HG02981 (cell line): ENCODE measurements at regions not wholly inside any gene's neighbourhood (a gene's known extent, or its start where the extent isn't known, plus 50 kb on each side); places are given as distances from the start of the nearest gene placed in this dataset.
A peak's percentile ranks its signal among the peaks of the same experiment; 100 is the strongest.
"Not testable (repeated sequence)": the region's sequence is repeated elsewhere in the genome, so short reads cannot be mapped to it uniquely, and the experiment has no call there.

Experiments
- ATAC-seq: cut with Tn5 transposase; IDR thresholded peaks from one replicate; pipeline ENCODE4 v1.9.1; 2021; ENCODE audit warnings: mild to moderate bottlenecking, moderate library complexity; ENCODE audit not compliant: unreplicated experiment

DNA sequence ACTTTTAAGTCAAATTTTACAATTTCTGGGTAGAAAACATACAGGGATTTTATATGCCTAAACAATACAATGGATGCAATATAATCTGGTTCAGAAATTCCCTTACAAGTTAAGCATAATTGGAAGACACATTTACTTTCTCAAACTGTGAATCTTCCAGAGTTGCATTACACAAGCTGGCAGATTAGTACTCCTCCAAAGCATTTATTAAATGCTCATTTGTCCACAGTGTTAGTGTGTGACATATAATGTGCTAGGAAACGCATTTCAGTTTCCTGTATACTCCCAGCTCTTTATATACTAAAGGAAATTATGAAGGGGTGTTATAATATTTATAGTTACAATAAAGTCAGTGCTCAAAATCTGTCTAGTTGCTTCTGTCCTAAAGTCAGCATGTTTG is 239.0 kb upstream of the FIGN start:
- ATAC-seq: no peak

DNA sequence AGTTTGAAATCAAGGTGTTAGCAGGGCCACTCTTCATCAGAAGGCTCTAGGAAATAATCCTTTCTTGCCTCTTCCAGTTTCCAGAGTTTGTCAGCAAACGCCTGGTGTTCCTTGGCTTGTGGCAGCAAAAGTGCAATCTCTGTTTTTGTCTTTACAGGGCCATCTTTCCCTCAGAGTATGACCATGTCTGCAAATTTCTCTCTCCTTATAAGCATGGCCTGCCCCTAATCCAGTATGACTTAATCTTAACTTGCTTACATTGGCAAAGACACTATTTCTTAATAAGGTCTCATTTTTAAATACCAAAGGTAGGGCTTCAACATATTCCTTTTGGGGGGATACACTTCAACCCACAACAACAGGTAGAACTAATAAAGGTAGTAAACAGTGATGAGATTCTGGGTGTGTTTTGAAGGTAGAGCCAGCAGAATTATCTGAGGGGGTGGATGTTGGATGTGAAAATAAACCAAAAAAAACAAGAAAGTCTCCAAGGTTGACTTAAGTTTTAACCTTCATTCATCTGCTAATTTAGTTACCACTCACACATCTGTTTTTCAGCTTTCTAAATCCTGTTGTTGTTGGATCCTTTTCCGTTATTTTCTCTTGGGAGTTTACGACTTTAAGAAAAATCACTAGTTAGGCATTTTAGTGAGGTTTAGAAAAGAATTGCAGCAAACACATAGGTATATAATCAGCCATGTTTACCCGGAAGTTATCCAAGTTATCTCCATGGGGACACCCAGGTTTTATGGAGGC is 234.4 kb upstream of the FIGN start:
- ATAC-seq: no peak

DNA sequence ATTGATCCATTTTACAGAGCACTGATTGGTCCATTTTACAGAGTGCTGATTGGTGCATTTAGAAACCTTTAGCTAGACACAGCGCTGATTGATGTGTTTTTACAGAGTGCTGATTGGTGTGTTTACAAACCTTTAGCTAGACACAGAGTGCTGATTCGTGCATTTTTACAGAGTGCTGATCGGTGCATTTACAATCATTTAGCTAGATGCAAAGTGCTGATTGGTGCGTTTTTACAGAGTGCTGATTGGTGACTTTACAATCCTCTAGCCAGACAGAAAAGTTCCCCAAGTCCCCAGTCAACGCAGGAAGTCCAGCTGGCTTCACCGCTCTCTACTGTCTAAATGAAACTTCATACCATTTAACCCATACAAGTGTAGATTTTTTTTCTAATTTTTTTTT is 228.5 kb upstream of the FIGN start:
- ATAC-seq: not testable (repeated sequence)

DNA sequence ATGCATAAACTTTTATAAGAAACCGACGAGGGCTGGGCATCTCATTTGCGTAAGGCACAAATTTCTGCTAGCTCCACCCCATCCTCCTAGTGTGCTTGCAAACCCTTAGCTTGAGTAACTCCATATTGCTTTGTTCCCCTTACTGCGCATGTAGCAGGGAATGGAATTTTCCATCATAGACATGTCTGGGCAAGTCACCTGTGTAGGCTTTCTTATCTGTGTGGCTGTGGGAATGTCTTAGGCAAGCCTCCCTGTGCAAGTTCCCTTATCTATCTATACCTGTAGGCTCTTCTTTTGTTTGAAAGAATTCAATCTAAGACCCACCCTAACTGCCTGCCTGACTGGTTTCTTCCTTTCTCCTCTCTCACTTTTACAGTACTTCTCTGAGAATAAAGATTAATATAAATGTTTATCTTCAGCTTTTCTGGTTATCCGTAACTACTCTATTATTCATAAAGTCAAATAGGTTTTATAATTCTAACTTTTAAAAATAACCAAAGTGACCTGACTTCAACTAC is 217.6 kb upstream of the FIGN start:
- ATAC-seq: no peak

DNA sequence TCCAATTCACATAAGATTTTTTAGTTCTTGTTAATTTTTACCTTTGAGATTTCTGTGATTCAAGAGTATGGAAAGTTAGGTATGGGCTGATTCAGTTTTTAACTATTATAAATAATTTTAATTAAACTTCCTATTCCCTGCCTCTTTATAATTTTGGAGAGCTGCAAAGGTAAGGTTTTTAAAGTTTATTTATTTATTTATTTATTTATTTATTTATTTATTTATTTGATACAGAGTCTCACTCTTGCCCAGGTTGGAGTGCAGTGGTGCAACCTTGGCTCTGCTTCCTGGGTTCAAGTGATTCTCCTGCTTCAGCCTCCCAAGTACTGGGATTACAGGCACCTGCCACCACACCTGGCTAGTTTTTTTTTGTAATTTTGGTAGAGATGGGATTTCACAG is 215.5 kb upstream of the FIGN start:
- no peak for ATAC-seq

DNA sequence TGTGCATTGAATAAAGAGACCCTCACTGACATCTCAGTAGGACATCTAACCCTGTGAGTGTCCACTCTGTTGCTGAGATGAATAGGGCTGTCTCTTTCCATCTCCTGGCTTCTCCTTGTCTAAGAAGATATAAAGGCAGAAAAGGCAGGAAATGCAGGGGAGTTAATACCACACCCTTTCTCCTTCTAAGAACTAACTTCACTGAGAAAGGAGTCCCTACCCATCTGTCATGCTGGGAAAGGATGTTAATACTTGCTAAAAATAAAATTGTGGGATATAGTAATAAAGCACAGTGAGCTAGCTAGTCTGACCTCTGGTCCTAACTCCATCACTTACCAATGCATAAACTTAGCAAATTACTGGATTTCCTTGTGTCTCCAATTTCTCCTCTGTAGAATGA is 213.9 kb upstream of the FIGN start:
- ATAC-seq: no peak

DNA sequence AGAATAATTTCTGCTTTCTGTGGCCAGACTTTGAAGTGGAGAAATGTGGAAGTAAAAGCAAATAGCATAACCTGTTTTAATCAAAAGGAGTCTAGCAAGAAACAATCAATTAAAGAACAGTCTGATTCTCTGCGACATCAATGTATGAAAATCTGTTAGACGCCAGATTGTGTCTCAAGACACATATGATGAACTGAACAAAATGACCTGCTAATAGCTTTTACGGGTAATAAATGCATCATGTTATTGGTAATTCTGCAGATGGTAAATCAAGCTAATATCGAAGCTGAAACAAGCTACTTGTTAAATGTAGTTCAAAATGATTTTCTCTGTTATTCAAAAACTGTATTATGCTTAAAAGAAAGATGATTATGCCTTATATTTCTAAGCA is 208.5 kb upstream of the FIGN start:
- ATAC-seq: no peak

DNA sequence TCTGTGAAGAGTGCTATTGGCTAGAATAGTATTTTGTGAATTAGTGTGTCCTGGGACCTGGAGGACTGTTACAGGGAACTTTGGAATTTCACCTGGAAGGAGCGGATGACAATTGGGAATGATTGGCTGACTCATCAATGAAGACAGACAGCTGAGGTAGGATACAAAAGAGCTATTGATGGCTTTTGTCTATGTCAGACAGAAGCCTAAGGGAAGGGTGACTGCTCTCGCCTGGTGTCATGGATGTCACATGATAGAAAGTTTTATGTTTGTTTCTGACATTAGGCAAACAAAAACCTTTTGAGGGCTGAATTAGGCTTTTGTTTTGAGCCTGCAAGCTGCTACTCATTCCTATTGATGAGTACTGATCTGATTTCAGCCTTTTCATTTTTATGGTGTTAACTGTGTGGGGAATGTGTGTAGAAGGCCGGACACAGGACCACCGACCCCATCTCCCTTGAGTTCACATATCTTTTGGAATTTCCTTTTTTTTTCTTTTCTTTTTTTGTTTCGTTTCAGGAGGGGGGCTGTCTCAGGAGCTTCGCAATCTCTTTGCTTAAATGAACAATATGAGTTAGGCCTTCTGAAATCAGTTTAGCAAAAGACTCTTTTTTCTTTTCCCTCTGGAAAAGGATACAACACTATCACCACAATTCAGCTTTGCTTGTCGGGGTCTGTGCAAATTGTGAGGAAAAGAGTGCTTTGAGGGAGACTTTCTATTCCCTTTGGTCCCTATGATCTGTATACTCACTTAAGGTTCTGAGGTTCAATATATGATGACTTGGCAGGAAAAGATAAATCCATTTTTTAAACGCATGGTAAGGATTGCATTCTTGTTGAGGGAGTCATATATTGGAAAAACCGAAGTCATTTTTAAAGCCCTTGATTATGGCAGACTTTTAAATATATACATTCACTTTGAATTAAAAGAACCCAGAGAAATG is 207.9 kb upstream of the FIGN start:
- no peak for ATAC-seq

DNA sequence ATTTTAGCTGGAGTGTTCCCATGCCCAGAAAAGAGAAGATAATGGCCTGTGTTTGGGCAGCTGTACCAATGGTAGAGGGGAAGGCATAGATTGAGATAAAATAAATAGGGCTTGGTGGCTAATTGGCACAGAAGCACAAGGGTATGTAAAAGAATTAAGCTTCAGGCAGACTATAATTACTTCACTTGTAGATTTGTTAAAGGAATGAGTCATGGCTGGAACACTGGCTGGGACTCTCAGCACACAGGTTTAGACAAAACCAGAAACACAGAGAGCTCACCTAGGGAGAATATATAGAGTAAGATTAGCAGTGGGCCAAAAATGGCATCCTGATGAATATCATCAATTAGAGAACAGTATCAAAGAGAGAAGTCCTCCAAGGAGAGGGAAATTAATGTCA is 198.3 kb upstream of the FIGN start:
- no peak for ATAC-seq

DNA sequence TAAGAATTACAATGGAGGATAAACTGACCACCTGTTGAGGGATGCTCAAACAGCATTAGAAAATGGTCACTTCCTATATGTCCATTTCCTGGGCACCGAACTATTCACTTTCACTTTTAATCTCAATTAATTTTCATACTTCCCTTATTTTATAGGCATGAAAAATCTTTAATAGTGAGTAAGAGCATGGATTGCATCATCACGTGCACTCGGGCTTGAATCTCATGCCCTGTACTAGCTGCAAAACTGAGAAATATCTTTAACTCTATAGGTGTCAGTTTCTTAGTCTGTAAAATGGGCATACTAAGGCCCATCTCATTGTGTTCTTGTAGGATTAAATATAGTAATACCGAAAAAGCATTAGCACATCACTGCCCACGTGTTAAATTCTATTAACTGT is 183.9 kb upstream of the FIGN start:
- ATAC-seq: no peak

DNA sequence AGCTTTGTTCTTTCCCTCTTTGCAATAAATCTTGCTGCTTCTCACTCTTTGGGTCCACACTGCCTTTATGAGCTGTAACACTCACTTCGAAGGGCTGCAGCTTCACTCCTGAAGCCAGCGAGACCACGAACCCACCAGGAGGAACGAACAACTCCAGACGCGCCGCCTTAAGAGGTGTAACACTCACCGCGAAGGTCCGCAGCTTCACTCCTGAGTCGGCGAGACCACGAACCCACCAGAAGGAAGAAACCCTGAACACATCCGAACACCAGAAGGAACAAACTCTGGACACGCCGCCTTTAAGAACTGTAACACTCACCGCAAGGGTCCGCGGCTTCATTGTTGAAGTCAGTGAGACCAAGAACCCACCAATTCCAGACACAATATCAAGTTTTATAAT is 178.7 kb upstream of the FIGN start:
- ATAC-seq: not testable (repeated sequence)

DNA sequence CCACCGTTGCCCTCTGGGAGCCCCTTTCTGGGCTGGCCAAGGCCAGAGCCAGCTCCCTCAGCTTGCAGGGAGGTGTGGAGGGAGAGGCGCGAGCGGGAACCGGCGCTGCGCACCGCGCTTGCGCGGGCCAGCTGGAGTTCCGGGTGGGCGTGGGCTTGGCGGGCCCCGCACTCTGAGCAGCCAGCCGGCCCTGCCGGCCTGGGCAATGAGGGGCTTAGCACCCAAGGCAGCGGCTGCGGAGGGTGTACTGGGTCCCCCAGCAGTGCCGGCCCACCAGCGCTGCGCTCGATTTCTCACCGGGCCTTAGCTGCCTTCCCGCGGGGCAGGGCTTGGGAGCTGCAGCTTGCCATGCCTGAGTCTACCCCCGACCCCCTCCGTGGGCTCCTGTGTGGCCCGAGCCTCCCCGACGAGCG is 177.7 kb upstream of the FIGN start:
- not testable (repeated sequence) for ATAC-seq

DNA sequence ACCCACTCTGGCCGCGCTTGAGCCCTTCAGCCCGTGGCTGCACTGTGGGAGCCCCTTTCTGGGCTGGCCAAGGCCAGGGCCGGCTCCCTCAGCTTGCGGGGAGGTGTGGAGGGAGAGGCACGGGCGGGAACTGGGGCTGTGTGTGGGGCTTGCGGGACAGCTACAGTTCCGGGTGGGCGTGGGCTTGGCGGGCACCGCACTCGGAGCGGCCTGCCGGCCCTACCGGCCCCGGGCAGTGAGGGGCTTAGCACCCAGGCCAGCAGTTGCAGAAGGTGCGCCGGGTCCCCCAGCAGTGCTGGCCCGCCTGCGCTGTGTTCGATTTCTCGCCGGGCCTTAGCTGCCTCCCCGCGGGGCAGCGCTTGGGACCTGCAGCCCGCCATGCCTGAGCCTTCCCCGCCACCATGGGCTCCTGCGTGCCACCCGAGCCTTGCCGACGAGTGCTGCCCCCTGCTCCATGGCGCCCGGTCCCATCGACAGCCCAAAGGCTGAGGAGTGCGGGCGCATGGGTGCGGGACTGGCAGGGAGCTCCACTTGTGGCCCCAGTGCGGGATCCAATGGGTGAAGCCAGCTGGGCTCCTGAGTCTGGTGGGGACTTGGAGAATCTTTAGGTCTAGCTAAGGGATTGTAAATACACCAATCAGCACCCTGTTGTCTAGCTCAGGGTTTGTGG is 173.7 kb upstream of the FIGN start:
- ATAC-seq: no peak

DNA sequence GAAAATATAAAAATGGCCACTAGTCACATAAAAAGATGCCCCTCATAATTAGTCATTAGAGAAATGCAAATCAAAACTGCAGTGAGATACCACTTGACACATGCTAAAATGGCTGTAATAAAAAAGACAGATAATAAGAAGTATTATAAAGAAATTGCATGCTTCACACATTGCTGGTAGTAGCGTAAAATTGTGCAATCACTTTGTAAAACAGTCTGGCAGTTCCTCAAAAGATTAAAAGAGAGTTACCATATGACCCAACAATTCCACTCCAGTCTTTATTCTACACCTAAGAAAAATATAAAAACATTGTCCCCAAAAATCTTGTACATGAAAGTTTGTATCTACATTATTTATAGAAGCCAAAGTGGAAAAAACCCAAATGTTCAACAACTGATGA is 170.6 kb upstream of the FIGN start:
- ATAC-seq: no peak

DNA sequence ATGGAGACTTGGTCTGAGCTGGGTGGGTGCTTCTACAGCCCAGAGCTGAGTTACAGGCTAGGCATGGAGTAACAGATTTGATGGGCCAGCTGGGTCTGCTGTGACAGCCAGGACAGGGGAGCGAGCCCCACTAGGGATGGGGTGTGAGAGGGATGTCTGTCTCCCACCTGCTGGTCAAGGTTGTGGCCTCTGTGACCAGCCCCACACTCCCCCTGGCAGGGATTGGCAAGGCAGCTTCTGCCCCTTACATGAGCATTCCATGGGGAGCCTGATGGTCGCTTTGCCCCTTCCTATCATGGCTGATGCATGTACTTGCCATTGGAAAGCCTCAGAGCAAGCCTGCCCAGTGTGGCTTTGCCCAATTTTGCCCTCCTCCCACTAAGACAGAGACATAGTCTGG is 162.0 kb upstream of the FIGN start:
- no peak for ATAC-seq

DNA sequence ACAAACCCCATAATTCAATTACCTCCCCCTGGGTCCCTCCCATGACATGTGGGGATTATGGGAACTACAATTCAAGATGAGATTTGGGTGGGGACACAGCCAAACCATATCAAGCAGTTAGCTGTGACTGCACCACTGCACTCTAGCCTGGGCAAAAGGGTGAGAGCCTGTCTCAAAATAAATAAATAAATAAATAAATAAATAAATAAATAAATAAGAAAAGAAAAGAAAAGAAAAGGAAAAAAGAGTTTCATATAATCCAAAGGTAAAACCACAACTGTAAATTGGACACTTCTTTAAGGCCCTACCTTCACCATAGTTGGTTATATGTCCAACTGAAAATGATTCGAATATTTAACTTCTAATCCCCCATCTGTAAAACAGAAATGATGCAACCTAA is 157.6 kb upstream of the FIGN start:
- not testable (repeated sequence) for ATAC-seq

DNA sequence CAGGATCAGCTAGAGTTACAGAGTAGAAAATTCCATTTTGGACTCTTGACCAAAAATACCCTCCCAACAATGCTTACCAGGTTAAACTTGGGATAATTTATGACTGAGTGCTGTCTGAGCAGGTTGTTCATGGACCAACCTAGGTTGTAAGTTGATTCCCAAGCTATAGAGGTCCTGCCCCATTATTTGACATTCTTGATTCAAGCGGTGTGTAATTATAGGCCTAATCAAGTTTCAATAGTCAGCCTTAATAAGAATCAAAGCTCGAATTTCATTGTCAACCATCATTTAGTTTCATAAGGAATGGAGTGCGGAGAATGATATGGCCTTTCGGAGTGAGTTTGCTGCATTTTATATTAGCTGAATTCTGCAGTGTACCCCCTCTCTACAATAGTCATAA is 152.8 kb upstream of the FIGN start:
- ATAC-seq: no peak

DNA sequence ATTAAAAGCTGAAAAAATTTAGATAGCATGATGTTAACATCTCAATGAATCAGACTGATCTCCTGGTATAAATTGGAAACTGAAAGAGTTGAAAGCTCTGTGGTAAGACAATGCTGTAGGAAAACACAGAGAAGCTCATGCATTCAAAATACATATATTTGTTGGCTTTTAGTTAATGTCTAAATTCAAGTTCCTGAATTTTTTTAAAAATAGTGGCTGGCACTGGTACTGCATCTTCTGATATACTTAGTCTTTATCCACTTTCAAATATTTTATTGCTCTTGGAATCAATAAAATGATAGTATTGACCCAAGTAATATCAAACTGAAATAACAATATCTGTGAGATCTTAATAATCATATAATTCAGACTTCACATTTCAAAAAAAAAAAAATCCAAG is 151.4 kb upstream of the FIGN start:
- no peak for ATAC-seq

DNA sequence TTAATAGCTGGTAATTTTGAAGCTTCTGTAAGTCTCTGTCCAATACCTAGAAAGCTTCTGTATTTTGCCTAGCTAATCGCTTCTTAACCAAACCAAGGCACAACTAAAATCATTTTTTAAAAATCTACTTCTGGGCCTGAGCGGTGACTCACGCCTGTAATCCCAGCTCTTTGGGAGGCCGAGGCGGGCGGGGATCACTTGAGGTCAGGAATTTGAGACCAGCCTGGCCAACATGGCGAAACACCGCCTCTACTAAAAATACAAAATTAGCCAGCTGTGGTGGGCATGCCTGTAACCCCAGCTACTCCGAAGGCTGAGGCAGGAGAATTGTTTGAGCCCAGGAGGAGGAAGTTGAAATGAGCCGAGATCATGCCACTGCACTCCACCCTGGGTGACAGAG is 148.6 kb upstream of the FIGN start:
- ATAC-seq: no peak

DNA sequence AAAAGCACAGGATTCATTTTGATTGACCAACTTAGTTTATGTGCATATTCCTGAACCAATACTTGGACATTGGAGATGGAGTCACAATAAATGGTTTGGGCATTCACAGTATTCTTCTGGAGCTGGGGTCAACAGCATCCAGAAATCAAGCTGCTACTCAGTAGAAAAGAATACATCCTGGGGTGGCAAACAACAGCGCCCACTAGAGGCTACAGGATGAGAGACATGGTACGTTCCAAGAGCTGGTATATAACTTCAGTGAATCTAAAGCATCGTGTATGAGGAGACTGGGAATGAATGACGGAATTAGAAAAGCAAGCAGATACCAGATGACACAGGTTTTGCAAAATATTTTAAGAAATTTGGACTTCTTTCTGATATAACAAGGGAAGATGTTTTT is 142.9 kb upstream of the FIGN start:
- peak; percentile 73 for ATAC-seq

DNA sequence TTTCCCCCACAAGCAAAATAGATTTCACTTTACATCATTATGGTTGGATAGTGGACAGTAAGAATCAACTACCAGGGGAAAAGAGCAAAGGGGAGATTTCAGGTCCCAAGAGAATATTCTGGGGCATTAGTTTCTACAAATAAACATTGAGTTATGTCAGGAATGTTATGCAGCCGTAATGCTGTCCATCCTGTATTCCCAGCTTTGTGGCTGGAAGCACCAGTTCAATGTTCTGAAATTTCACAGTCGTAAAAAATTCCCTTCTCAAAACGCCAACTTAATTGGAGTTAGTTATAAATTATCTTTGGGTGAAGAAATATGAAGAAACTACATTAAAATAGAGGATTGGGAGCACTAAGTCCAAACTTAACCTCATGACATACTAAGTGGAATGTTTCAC is 141.5 kb upstream of the FIGN start:
- no peak for ATAC-seq
